NOMO-1 treated with dmso at 0.1 percent for 144 hours (cell line): ENCODE measurements at regions not wholly inside any gene's neighbourhood (a gene's known extent, or its start where the extent isn't known, plus 50 kb on each side); places are given as distances from the start of the nearest gene placed in this dataset.
"Not testable (repeated sequence)": the region's sequence is repeated elsewhere in the genome, so short reads cannot be mapped to it uniquely, and the experiment has no call there.

Experiments
- DNase-seq: peaks from one replicate; lab custom pipeline; 2025; ENCODE audit not compliant: unreplicated experiment; lab: John Stamatoyannopoulos, UW

GRCh38 chr4:45502471-45502870 lies 621.4 kb downstream of the GABRG1 start:
- no peak for DNase-seq

DNA sequence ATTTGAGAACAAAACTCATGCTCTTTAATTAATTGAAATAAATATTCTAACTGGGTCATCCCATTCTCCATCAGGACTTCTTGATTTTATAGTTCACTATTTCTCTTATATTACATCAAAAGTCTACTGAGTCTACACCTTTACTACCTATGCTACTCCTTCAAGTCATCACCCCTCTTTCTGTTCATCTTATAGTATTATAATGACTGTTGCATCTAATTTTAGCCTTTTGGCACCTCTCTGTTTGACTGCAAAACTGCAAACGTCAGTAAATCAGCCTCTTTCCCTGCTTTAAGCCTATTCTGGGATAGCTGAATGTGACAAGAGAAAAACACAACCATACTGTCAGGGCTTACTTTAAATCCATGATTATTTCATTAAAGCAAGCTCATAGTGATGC lies 639.1 kb downstream of the GABRG1 start:
- DNase-seq, result no peak

- DNase-seq, result no peak
These were observed 641.5 kb downstream of the GABRG1 start for GRCh38 chr4:45482346-45482745.

- DNase-seq, result no peak
These were observed 646.5 kb downstream of the GABRG1 start for GRCh38 chr4:45477311-45477733.

DNA sequence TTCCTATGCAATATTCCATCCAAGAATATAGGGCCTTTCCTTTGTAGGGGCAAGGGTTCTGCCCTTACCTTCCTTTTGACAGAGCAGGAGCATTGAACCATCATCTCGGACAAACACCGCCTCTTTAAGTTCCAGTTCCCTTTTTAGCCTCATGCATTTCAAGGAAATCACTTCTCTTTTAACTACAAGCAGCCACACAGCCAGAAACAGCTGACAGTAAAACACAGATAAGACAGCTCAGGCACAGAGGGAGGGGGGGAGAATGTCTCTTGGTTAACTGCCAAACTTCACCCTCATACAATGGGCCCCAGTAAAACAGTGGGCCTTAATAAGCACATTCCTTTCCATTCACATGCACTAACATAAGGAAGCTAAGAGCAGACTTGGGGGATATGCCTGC lies 648.3 kb downstream of the GABRG1 start:
- DNase-seq, result no peak

DNA sequence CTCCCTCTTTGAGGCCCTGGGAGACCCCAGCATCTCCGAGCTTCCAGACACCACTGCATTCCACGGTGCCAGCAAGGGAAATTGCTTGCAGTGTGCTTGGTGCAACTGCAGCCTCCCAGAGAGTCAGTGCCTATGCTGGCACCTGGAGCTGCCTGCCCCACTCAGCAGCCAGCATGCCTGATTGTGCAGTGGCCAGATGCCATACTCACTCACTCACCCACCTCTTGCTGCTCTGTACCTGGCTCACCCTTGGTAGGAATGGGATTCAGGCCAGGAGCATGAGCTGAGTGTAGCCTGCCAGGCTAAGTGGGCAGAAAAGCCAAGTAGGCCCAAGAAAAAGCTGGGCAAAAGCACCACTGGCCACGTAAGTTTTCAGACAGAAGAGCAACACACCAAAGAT lies 651.4 kb downstream of the GABRG1 start:
- DNase-seq, result no peak

GRCh38 chr4:45471335-45471734 lies 652.5 kb downstream of the GABRG1 start:
- DNase-seq, result no peak

- DNase-seq, result no peak
These were observed 656.7 kb downstream of the GABRG1 start for GRCh38 chr4:45467157-45467556.

DNA sequence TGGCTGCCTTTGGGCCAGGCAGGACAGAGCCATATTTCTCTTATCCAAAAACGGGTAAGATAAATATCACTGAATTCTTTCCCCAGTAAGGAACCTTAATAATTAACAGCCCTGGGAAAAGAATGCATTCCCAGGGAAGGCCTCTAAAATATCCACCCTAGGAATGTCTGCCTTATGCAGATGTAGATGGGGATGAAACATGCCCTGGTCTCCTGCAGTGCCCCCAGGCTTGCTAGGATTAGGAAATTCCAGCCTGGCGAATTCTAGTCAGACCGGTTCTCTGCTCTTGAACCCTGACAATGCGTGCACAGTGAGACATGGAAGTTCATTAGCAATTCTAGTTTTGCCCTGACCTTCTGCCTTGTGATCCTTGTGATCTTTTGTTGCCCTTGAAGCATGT lies 663.7 kb downstream of the GABRG1 start:
- not testable (repeated sequence) for DNase-seq

DNA sequence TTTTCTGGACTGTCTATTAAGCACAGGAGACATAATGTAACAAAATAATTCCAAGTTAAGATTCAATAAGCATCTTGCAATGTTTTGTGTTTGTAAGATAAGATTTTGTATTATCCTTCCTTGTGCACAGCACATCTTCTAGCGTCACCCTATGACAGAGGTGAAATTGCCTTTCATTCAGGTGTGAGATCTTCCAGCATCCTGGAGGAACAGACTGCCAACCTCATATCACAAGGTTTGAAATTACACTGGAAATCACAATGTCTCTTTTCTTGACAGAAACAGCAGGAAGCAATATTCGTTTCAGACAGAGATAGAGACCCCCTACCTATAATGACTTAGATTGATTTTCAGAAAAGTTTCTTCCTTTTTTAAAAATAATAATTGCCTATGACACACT lies 668.6 kb downstream of the GABRG1 start:
- no peak for DNase-seq

DNA sequence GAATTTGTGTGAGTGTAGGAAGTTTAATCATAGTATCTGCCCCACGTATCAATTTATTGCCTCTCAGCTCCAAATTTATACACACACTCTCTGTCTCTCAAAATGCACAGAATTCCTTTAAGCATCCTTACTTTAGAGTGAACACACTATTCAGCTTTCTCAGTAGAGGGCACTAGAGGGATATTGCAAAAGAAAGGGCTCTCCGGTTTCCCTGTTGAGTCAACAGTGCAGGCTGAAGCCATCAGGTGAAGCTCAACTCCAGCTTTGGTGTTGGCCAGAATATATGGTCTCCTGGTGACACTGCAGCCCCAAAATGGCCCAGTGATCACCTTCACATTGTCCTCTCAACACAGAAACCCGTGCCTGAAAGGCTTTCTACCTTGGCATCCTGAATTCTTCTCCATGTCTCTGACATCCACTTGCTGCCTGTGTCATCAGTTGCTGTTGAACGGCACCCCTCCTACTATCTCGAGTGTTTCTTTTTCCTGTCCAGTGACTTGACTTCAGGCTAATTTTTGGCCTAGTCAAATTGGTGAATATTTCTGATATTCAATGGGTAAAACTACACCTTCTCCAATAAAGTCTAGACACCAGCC lies 670.5 kb downstream of the GABRG1 start:
- DNase-seq, result no peak

- DNase-seq, result no peak
These were observed 681.4 kb downstream of the GABRG1 start for GRCh38 chr4:45442466-45442865.

DNA sequence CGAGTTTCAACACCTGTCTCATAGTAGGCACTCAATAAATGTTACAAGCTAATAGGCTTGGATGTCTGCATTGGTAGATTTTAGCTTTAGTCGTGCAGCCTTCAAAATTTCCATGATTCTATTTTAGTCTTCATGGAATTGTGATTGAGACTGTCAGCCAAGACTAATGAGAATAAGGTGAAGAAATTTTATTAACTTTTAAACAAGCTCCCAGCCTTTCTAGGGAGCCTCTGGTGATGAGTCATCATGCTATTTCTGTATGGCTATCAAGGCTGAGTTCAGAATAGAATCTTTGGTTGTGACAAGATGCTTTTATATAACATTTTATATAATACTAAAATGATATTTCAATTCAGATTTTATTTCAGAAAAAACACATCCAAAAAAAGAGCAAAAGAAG lies 685.8 kb downstream of the GABRG1 start:
- no peak for DNase-seq

DNA sequence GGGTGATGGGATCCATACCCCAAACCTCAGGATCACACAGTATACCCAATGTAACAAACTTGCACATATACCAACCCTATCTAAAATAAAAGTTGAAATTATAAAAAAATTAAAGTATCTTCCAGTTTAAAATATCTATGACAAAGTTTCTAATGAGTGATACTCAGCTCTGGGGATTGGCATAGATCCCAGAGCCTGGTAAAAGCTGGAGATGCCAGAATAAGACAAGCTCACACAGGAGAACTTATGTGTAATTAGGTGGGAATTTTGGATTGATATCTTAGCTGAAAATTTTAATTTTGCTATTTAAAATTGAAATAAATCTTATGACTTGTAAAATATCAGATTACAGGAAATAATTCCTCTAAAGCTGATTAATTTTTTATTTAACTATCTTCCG lies 686.5 kb downstream of the GABRG1 start:
- no peak for DNase-seq

DNA sequence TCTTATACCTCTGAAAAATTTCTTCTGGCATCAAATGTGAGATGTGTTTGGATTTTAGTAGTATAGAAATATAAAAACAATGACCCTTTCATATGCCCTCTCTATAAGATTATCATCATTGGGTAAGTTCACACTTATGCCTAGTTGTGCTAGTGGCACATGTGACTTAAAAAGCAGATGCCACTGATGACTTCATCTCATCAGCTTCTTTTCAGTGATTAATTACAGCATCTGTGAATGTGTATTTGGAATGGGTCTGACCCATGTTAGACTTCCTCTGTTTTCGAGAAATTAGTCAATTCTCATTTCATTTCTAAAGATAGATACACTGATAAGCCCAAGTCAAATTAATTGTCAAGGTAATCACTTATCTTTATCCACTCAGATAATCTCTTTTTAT lies 698.7 kb downstream of the GABRG1 start:
- DNase-seq, result no peak

DNA sequence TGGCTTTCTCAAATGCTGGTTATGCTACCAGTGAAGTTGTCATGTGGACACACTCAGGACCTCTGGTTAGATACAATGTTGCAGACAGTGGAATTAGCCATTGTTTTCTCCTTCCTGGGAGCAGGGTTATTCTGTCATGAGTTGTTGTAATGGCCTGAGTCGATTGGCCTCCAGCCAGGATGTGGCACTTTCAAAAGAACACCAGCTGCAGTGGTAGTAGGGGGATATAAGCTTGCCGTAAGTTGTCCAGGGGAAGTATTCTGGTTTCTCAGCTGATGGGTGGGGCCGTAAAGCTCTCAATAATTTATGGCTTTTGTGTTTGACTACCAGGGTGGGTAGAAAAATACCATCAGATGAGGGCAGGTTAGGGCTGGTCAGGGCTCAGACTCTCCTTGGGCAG lies 697.5 kb upstream of the GNPDA2 start:
- no peak for DNase-seq

GRCh38 chr4:45420091-45420674 lies 693.8 kb upstream of the GNPDA2 start:
- not testable (repeated sequence) for DNase-seq

DNA sequence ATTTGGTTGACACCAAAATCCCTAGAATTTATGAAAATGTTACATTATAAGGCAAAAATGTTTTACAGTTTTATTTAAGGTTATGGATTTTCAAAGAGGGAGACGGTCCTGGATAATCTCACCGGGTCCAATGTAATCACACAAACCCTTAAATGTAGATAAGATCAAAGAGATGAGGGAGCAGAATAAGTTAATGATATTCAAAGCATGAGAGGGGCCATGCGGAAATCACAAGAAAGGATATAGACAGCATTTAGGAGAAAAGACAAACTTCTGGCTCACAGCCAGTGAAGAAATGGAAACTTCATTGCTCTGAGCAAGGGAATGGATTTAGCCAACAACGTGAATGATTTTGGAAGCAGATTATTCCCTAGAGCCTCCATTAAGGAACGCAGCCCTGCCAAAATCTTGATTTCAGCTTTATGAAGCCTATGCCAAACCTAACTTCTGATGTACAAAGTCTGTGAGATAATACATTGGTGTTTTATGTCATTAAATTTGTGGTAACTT lies 684.4 kb upstream of the GNPDA2 start:
- DNase-seq, result no peak

- no peak for DNase-seq
These were observed 683.2 kb upstream of the GNPDA2 start for GRCh38 chr4:45409536-45409935.

DNA sequence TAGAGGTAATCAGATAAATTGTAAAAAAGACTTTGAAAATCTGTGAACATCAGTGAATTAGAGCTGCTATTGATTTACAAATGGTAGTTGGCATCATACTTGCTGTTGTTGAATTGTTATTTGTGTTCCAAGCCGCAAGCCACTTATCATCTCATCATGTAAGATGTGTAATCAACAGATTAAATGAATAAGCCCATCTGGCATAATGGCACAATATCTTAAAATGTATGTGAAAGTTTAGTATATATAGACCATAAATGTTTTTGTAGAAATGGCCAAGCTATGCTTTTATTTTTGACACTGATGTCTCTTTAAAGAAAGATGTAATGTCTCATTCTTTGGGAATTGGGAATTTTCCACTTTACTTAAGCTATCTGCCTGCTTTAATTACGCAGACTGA lies 682.6 kb upstream of the GNPDA2 start:
- no peak for DNase-seq

GRCh38 chr4:45399116-45399515 lies 672.8 kb upstream of the GNPDA2 start:
- DNase-seq, result no peak

DNA sequence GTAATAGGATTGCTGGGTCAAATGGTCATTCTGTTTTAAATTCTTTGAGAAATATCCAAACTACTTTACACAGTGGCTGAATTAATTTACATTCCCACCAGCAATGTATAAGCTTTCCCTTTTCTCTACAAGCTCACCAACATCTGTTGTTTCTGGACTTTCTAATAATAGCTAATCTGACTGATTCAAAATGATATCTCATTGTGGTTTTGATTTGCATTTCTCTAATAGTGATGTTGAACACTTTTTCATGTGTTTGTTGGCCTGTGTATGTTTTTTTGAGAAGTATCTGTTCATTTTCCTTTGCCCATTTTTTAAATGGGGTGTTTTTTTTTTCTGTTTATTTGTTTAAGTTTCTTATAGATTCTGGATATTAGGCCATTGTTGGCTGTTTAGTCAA lies 659.0 kb upstream of the GNPDA2 start:
- no peak for DNase-seq

DNA sequence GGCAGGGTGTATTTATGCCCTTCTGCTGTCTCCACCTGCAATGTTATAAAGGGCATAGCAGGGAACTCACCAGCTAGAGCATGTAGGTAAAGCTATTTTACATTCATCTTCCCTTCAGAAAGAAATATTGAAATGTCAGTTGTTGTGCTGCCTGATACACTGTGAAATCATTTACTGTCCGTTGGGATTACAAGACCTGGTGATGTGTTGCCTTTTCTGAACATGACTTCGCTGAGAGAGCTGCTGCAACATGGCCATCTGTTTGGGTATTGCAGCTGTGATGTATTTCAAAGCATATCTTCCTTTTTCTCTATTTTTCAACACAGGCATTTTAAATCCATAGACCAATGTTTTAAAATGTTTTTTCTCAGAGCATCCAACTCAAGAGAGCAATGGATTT lies 644.1 kb upstream of the GNPDA2 start:
- DNase-seq, result no peak
